HG02938 (cell line): ENCODE measurements at regions not wholly inside any gene's neighbourhood (a gene's known extent, or its start where the extent isn't known, plus 50 kb on each side); places are given as distances from the start of the nearest gene placed in this dataset.

Experiments used
- ATAC-seq: cut with Tn5 transposase; IDR thresholded peaks from one replicate; pipeline ENCODE4 v1.9.1; 2021; ENCODE audit warnings: mild to moderate bottlenecking, moderate library complexity; ENCODE audit not compliant: unreplicated experiment

- ATAC-seq, result no peak
These were observed 136.7 kb upstream of the ZNF462 start for GRCh38 chr9:106726070-106726815.

GRCh38 chr9:106727969-106728368 is 135.0 kb upstream of the ZNF462 start:
- no peak for ATAC-seq

GRCh38 chr9:106728860-106729259 is 134.1 kb upstream of the ZNF462 start:
- ATAC-seq, result no peak

- ATAC-seq, result no peak
These were observed 131.1 kb upstream of the ZNF462 start for GRCh38 chr9:106731910-106732309.

- no peak for ATAC-seq
These were observed 129.1 kb upstream of the ZNF462 start for GRCh38 chr9:106733828-106734380.

GRCh38 chr9:106737516-106737915 is 125.5 kb upstream of the ZNF462 start:
- ATAC-seq, result no peak

- ATAC-seq, result no peak
These were observed 124.9 kb upstream of the ZNF462 start for GRCh38 chr9:106738109-106738508.

- no peak for ATAC-seq
These were observed 117.5 kb upstream of the ZNF462 start for GRCh38 chr9:106745457-106745856.

- ATAC-seq, result no peak
These were observed 117.1 kb upstream of the ZNF462 start for GRCh38 chr9:106745876-106746275.

GRCh38 chr9:106751681-106752080 is 111.3 kb upstream of the ZNF462 start:
- ATAC-seq, result no peak

- no peak for ATAC-seq
These were observed 110.4 kb upstream of the ZNF462 start for GRCh38 chr9:106752581-106752980.

GRCh38 chr9:106753155-106753671 is 109.8 kb upstream of the ZNF462 start:
- peak; percentile 84 for ATAC-seq

GRCh38 chr9:106755736-106756135 is 107.2 kb upstream of the ZNF462 start:
- no peak for ATAC-seq

GRCh38 chr9:106757514-106757913 is 105.5 kb upstream of the ZNF462 start:
- no peak for ATAC-seq

- ATAC-seq, result peak; percentile 83
These were observed 104.1 kb upstream of the ZNF462 start for GRCh38 chr9:106758911-106759310.

GRCh38 chr9:106761493-106761892 is 101.5 kb upstream of the ZNF462 start:
- ATAC-seq, result no peak

- no peak for ATAC-seq
These were observed 96.3 kb upstream of the ZNF462 start for GRCh38 chr9:106766616-106767015.

GRCh38 chr9:106769331-106769730 is 93.6 kb upstream of the ZNF462 start:
- no peak for ATAC-seq

GRCh38 chr9:106771608-106772007 is 91.4 kb upstream of the ZNF462 start:
- no peak for ATAC-seq

GRCh38 chr9:106772523-106773290 is 90.3 kb upstream of the ZNF462 start:
- ATAC-seq, result no peak

GRCh38 chr9:106773750-106774149 is 89.2 kb upstream of the ZNF462 start:
- ATAC-seq, result no peak

- ATAC-seq, result no peak
These were observed 87.0 kb upstream of the ZNF462 start for GRCh38 chr9:106775960-106776359.
